ENCODE measurements at regions not wholly inside any gene's neighbourhood (a gene's known extent, or its start where the extent isn't known, plus 50 kb on each side); places are given as distances from the start of the nearest gene placed in this dataset.

DNA sequence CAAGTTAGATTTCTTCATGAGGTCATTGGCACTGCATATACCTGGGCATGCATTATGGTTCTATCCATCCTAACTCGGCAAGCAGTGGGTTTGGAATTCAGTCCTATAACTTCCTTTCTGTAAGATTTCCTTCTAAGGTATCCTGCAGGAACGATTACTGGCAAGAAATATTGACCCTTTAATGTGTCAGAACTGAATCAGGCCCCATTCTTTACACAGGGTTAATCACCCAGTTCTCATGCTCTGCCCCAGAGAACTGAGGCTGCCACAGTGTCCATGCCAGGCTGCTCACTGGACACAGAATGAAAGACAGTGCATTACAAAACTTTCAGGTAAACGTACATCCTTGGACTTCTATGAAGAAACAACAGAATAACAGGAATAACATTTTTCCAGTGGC is 108.9 kb downstream of the RPL22L1 start (continued):
- TF ChIP-seq, protein P1, sequence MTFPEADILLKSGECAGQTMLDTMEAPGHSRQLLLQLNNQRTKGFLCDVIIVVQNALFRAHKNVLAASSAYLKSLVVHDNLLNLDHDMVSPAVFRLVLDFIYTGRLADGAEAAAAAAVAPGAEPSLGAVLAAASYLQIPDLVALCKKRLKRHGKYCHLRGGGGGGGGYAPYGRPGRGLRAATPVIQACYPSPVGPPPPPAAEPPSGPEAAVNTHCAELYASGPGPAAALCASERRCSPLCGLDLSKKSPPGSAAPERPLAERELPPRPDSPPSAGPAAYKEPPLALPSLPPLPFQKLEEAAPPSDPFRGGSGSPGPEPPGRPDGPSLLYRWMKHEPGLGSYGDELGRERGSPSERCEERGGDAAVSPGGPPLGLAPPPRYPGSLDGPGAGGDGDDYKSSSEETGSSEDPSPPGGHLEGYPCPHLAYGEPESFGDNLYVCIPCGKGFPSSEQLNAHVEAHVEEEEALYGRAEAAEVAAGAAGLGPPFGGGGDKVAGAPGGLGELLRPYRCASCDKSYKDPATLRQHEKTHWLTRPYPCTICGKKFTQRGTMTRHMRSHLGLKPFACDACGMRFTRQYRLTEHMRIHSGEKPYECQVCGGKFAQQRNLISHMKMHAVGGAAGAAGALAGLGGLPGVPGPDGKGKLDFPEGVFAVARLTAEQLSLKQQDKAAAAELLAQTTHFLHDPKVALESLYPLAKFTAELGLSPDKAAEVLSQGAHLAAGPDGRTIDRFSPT (tag by site-specific recombination; IDR thresholded peaks at IDR 0.05), result no peak
- TF ChIP-seq, protein P2, sequence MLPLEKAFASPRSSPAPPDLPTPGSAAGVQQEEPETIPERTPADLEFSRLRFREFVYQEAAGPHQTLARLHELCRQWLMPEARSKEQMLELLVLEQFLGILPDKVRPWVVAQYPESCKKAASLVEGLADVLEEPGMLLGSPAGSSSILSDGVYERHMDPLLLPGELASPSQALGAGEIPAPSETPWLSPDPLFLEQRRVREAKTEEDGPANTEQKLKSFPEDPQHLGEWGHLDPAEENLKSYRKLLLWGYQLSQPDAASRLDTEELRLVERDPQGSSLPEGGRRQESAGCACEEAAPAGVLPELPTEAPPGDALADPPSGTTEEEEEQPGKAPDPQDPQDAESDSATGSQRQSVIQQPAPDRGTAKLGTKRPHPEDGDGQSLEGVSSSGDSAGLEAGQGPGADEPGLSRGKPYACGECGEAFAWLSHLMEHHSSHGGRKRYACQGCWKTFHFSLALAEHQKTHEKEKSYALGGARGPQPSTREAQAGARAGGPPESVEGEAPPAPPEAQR (tag by site-specific recombination; IDR thresholded peaks at IDR 0.05), result no peak
- TF ChIP-seq ZNF112 (tag by site-specific recombination; IDR thresholded peaks at IDR 0.05), result no peak

DNA sequence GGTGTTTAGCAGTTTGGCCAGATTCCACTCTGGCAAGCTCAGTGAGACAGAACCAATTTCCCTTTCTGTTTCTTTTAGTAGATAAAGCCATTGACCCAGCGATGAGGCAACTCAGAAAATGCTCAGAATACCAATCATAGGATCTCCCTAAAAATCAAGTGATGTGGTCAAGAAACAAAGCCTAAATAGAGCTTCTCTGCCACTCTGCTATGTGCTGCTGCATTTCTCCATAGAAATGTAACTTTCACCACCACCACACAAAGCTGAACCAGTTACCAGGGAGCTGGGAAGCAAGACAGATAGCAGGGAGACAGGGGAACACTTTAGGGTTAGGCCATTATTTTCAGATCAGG is 109.8 kb downstream of the RPL22L1 start:
- ChIA-PET POLR2A (no interaction called here), CTCF (no interaction called here)
- Histone ChIP-seq H3K9me3 (ENCODE audit: control insufficient read depth, insufficient read depth, low read depth, low read length) (no peaks in the 10 kb centered on the region), H3K4me3 (ENCODE audit: low read depth, low read length) (no peak overlapping the region), H3K4me1 (ENCODE audit: control insufficient read depth, insufficient read depth, low read length) (no peaks in the 10 kb centered on the region), H3K27ac (ENCODE audit: extremely low read depth, low read depth, low read length) (no peak overlapping the region), H3K36me3 (ENCODE audit: control insufficient read depth in 2 of 2, insufficient read depth in 1 of 2, low read length in 2 of 2) (no peaks in the 10 kb centered on the region)
- TF ChIP-seq GLIS1 (tag by site-specific recombination; IDR thresholded peaks at IDR 0.05) (no peak), ZIC2 (tag by site-specific recombination; IDR thresholded peaks at IDR 0.05) (no peak), ZFP69B (tag by site-specific recombination; IDR thresholded peaks at IDR 0.05) (no peak), ZNF24 (tag by site-specific recombination; IDR thresholded peaks at IDR 0.05) (no peak), ZNF132 (tag by site-specific recombination; IDR thresholded peaks at IDR 0.05; ENCODE audit: borderline replicate concordance) (no peak), ZNF561 (tag by site-specific recombination; IDR thresholded peaks at IDR 0.05; ENCODE audit: borderline replicate concordance) (no peak), ZNF768 (tag by site-specific recombination; IDR thresholded peaks at IDR 0.05) (no peak), SALL2 (tag by site-specific recombination; IDR thresholded peaks at IDR 0.05; ENCODE audit: borderline replicate concordance) (no peak), ZNF48 (tag by site-specific recombination; IDR thresholded peaks at IDR 0.05) (no peak), ZNF707 (tag by site-specific recombination; IDR thresholded peaks at IDR 0.05) (no peak), SP2 (tag by site-specific recombination; IDR thresholded peaks at IDR 0.05) (no peak), ZNF138 (tag by site-specific recombination; IDR thresholded peaks at IDR 0.05; ENCODE audit: borderline replicate concordance) (no peak), ZNF391 (tag by site-specific recombination; IDR thresholded peaks at IDR 0.05; ENCODE audit: borderline replicate concordance, low read depth) (no peak), ZNF2 (tag by site-specific recombination; IDR thresholded peaks at IDR 0.05) (no peak)
- TF ChIP-seq, protein P3, sequence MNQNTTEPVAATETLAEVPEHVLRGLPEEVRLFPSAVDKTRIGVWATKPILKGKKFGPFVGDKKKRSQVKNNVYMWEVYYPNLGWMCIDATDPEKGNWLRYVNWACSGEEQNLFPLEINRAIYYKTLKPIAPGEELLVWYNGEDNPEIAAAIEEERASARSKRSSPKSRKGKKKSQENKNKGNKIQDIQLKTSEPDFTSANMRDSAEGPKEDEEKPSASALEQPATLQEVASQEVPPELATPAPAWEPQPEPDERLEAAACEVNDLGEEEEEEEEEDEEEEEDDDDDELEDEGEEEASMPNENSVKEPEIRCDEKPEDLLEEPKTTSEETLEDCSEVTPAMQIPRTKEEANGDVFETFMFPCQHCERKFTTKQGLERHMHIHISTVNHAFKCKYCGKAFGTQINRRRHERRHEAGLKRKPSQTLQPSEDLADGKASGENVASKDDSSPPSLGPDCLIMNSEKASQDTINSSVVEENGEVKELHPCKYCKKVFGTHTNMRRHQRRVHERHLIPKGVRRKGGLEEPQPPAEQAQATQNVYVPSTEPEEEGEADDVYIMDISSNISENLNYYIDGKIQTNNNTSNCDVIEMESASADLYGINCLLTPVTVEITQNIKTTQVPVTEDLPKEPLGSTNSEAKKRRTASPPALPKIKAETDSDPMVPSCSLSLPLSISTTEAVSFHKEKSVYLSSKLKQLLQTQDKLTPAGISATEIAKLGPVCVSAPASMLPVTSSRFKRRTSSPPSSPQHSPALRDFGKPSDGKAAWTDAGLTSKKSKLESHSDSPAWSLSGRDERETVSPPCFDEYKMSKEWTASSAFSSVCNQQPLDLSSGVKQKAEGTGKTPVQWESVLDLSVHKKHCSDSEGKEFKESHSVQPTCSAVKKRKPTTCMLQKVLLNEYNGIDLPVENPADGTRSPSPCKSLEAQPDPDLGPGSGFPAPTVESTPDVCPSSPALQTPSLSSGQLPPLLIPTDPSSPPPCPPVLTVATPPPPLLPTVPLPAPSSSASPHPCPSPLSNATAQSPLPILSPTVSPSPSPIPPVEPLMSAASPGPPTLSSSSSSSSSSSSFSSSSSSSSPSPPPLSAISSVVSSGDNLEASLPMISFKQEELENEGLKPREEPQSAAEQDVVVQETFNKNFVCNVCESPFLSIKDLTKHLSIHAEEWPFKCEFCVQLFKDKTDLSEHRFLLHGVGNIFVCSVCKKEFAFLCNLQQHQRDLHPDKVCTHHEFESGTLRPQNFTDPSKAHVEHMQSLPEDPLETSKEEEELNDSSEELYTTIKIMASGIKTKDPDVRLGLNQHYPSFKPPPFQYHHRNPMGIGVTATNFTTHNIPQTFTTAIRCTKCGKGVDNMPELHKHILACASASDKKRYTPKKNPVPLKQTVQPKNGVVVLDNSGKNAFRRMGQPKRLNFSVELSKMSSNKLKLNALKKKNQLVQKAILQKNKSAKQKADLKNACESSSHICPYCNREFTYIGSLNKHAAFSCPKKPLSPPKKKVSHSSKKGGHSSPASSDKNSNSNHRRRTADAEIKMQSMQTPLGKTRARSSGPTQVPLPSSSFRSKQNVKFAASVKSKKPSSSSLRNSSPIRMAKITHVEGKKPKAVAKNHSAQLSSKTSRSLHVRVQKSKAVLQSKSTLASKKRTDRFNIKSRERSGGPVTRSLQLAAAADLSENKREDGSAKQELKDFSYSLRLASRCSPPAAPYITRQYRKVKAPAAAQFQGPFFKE (tag by site-specific recombination; IDR thresholded peaks at IDR 0.05; ENCODE audit: borderline replicate concordance), result no peak
- TF ChIP-seq, protein P4, sequence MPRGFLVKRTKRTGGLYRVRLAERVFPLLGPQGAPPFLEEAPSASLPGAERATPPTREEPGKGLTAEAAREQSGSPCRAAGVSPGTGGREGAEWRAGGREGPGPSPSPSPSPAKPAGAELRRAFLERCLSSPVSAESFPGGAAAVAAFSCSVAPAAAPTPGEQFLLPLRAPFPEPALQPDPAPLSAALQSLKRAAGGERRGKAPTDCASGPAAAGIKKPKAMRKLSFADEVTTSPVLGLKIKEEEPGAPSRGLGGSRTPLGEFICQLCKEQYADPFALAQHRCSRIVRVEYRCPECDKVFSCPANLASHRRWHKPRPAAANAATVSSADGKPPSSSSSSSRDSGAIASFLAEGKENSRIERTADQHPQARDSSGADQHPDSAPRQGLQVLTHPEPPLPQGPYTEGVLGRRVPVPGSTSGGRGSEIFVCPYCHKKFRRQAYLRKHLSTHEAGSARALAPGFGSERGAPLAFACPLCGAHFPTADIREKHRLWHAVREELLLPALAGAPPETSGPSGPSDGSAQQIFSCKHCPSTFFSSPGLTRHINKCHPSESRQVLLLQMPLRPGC (tag by site-specific recombination; IDR thresholded peaks at IDR 0.05), result no peak
- TF ChIP-seq, protein P5, sequence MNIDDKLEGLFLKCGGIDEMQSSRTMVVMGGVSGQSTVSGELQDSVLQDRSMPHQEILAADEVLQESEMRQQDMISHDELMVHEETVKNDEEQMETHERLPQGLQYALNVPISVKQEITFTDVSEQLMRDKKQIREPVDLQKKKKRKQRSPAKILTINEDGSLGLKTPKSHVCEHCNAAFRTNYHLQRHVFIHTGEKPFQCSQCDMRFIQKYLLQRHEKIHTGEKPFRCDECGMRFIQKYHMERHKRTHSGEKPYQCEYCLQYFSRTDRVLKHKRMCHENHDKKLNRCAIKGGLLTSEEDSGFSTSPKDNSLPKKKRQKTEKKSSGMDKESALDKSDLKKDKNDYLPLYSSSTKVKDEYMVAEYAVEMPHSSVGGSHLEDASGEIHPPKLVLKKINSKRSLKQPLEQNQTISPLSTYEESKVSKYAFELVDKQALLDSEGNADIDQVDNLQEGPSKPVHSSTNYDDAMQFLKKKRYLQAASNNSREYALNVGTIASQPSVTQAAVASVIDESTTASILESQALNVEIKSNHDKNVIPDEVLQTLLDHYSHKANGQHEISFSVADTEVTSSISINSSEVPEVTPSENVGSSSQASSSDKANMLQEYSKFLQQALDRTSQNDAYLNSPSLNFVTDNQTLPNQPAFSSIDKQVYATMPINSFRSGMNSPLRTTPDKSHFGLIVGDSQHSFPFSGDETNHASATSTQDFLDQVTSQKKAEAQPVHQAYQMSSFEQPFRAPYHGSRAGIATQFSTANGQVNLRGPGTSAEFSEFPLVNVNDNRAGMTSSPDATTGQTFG (tag by site-specific recombination; IDR thresholded peaks at IDR 0.05; ENCODE audit: borderline replicate concordance), result no peak
- TF ChIP-seq, protein P6, sequence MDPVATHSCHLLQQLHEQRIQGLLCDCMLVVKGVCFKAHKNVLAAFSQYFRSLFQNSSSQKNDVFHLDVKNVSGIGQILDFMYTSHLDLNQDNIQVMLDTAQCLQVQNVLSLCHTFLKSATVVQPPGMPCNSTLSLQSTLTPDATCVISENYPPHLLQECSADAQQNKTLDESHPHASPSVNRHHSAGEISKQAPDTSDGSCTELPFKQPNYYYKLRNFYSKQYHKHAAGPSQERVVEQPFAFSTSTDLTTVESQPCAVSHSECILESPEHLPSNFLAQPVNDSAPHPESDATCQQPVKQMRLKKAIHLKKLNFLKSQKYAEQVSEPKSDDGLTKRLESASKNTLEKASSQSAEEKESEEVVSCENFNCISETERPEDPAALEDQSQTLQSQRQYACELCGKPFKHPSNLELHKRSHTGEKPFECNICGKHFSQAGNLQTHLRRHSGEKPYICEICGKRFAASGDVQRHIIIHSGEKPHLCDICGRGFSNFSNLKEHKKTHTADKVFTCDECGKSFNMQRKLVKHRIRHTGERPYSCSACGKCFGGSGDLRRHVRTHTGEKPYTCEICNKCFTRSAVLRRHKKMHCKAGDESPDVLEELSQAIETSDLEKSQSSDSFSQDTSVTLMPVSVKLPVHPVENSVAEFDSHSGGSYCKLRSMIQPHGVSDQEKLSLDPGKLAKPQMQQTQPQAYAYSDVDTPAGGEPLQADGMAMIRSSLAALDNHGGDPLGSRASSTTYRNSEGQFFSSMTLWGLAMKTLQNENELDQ (tag by site-specific recombination; IDR thresholded peaks at IDR 0.05; ENCODE audit: low read depth), result no peak

Data from HEK293 (cell line).